ENCODE measurements at regions not wholly inside any gene's neighbourhood (a gene's known extent, or its start where the extent isn't known, plus 50 kb on each side); places are given as distances from the start of the nearest gene placed in this dataset.
A peak's percentile ranks its signal among the peaks of the same experiment; 100 is the strongest.
"Not testable (repeated sequence)": the region's sequence is repeated elsewhere in the genome, so short reads cannot be mapped to it uniquely, and the experiment has no call there.

- DNase-seq, result peak; percentile 56
These were observed 253.2 kb downstream of the SPRY1 start for GRCh38 chr4:123649645-123650391.

GRCh38 chr4:123651066-123651465 is 254.5 kb downstream of the SPRY1 start:
- DNase-seq, result no peak

GRCh38 chr4:123651536-123652180 is 255.1 kb downstream of the SPRY1 start:
- DNase-seq, result no peak

GRCh38 chr4:123652476-123652875 is 255.9 kb downstream of the SPRY1 start:
- DNase-seq, result no peak

GRCh38 chr4:123653236-123653635 is 256.6 kb downstream of the SPRY1 start:
- DNase-seq, result no peak

- not testable (repeated sequence) for DNase-seq
These were observed 260.2 kb downstream of the SPRY1 start for GRCh38 chr4:123656746-123657294.

GRCh38 chr4:123657606-123658005 is 261.0 kb downstream of the SPRY1 start:
- DNase-seq, result not testable (repeated sequence)

- DNase-seq, result no peak
These were observed 262.7 kb downstream of the SPRY1 start for GRCh38 chr4:123659262-123659661.

- DNase-seq, result no peak
These were observed 263.1 kb downstream of the SPRY1 start for GRCh38 chr4:123659730-123660129.

- no peak for DNase-seq
These were observed 264.6 kb downstream of the SPRY1 start for GRCh38 chr4:123661080-123661737.

- no peak for DNase-seq
These were observed 266.2 kb downstream of the SPRY1 start for GRCh38 chr4:123662827-123663226.

- no peak for DNase-seq
These were observed 269.9 kb downstream of the SPRY1 start for GRCh38 chr4:123666486-123666885.

GRCh38 chr4:123667496-123667895 is 270.9 kb downstream of the SPRY1 start:
- no peak for DNase-seq

- DNase-seq, result no peak
These were observed 271.4 kb downstream of the SPRY1 start for GRCh38 chr4:123667991-123668390.

GRCh38 chr4:123671636-123672404 is 275.2 kb downstream of the SPRY1 start:
- no peak for DNase-seq

- DNase-seq, result no peak
These were observed 276.4 kb downstream of the SPRY1 start for GRCh38 chr4:123672987-123673386.

GRCh38 chr4:123673971-123674370 is 277.4 kb downstream of the SPRY1 start:
- DNase-seq, result no peak

GRCh38 chr4:123674762-123675465 is 278.3 kb downstream of the SPRY1 start:
- no peak for DNase-seq

GRCh38 chr4:123675567-123675966 is 279.0 kb downstream of the SPRY1 start:
- DNase-seq, result no peak

GRCh38 chr4:123676071-123676889 is 279.7 kb downstream of the SPRY1 start:
- no peak for DNase-seq

GRCh38 chr4:123676890-123677229 is 280.3 kb downstream of the SPRY1 start:
- no peak for DNase-seq

All from SHP77 treated with DMSO at 0.1 percent for 48 hours (cell line).